Neural crest cell (in vitro differentiated cells): ENCODE measurements at regions not wholly inside any gene's neighbourhood (a gene's known extent, or its start where the extent isn't known, plus 50 kb on each side); places are given as distances from the start of the nearest gene placed in this dataset.

ENCODE experiments used
- DNase-seq: peaks from one replicate; pipeline ENCODE4 v3.0.0; 2021; ENCODE audit warnings: low read depth, mixed read lengths, low spot score
- H3K27ac Mint-ChIP-seq: one replicate; pipeline ENCODE4 v1.8.0; 2021; ENCODE audit warnings: mild to moderate bottlenecking, mixed read lengths; ENCODE audit not compliant: unreplicated experiment
- H3K27me3 Mint-ChIP-seq: 2 replicates; pipeline ENCODE4 v1.8.0; 2021; ENCODE audit warnings: low read depth, mild to moderate bottlenecking, mixed read lengths
- H3K36me3 Mint-ChIP-seq: 2 replicates; pipeline ENCODE4 v1.8.0; 2021; ENCODE audit warnings: low read depth, mild to moderate bottlenecking, mixed read lengths
- H3K4me1 Mint-ChIP-seq: 2 replicates; pipeline ENCODE4 v1.8.0; 2021; ENCODE audit warnings: mixed read lengths
- H3K4me3 Mint-ChIP-seq: one replicate; pipeline ENCODE4 v1.8.0; 2021; ENCODE audit warnings: mild to moderate bottlenecking, mixed read lengths
- H3K9me3 Mint-ChIP-seq: 2 replicates; pipeline ENCODE4 v1.8.0; 2021; ENCODE audit warnings: mixed read lengths
- CTCF ChIP-seq: fragments of 200-600 bp; sonication (generic); conservative IDR thresholded peaks from 2 replicates; pipeline ENCODE4 v1.5.0; 2021; ENCODE audit warnings: antibody characterized with exemption, mild to moderate bottlenecking

- H3K36me3 Mint-ChIP-seq: peaks cover 3% of the 10 kb centered on the region
- H3K27ac Mint-ChIP-seq: no peak overlapping the region
- H3K4me1 Mint-ChIP-seq: peaks cover 18% of the 10 kb centered on the region
- TF ChIP-seq CTCF: no peak
- DNase-seq: no peak
- no peak overlapping the region for H3K4me3 Mint-ChIP-seq
- H3K9me3 Mint-ChIP-seq: no peaks in the 10 kb centered on the region
- H3K27me3 Mint-ChIP-seq: no peaks in the 10 kb centered on the region
Observed at GRCh38 chr5:97797994-97798451, 615.0 kb upstream of the RIOK2 start.

GRCh38 chr5:97801461-97801860 lies 618.4 kb upstream of the RIOK2 start:
- H3K27me3 Mint-ChIP-seq: no peaks in the 10 kb centered on the region
- H3K4me1 Mint-ChIP-seq: peaks cover 20% of the 10 kb centered on the region
- no peak for DNase-seq
- peaks cover 6% of the 10 kb centered on the region for H3K36me3 Mint-ChIP-seq
- no peak for TF ChIP-seq CTCF
- no peak overlapping the region for H3K4me3 Mint-ChIP-seq
- H3K27ac Mint-ChIP-seq: no peak overlapping the region
- H3K9me3 Mint-ChIP-seq: peaks cover 3% of the 10 kb centered on the region

- no peak for DNase-seq
- peaks cover 10% of the 10 kb centered on the region for H3K9me3 Mint-ChIP-seq
- no peak overlapping the region for H3K27ac Mint-ChIP-seq
- H3K36me3 Mint-ChIP-seq: peaks cover 9% of the 10 kb centered on the region
- H3K4me3 Mint-ChIP-seq: no peak overlapping the region
- TF ChIP-seq CTCF: no peak
- no peaks in the 10 kb centered on the region for H3K27me3 Mint-ChIP-seq
- H3K4me1 Mint-ChIP-seq: no peaks in the 10 kb centered on the region
Observed at GRCh38 chr5:97820138-97820537, 637.1 kb upstream of the RIOK2 start.

GRCh38 chr5:97832645-97833296 lies 649.7 kb upstream of the RIOK2 start:
- no peaks in the 10 kb centered on the region for H3K4me1 Mint-ChIP-seq

GRCh38 chr5:97834561-97834960 lies 651.5 kb upstream of the RIOK2 start:
- Mint-ChIP-seq H3K4me3 (no peak overlapping the region), H3K27ac (no peak overlapping the region), H3K27me3 (no peaks in the 10 kb centered on the region), H3K4me1 (no peaks in the 10 kb centered on the region), H3K9me3 (no peaks in the 10 kb centered on the region), H3K36me3 (no peaks in the 10 kb centered on the region)
- no peak for TF ChIP-seq CTCF
- no peak for DNase-seq

More at GRCh38 chr5:97832645-97833296, 649.7 kb upstream of the RIOK2 start:
- no peak overlapping the region for H3K27ac Mint-ChIP-seq
- no peak for DNase-seq
- H3K36me3 Mint-ChIP-seq: no peaks in the 10 kb centered on the region
- no peak for TF ChIP-seq CTCF
- no peaks in the 10 kb centered on the region for H3K9me3 Mint-ChIP-seq
- H3K27me3 Mint-ChIP-seq: no peaks in the 10 kb centered on the region
- no peak overlapping the region for H3K4me3 Mint-ChIP-seq
